ENCODE measurements at regions not wholly inside any gene's neighbourhood (a gene's known extent, or its start where the extent isn't known, plus 50 kb on each side); places are given as distances from the start of the nearest gene placed in this dataset.

DNA sequence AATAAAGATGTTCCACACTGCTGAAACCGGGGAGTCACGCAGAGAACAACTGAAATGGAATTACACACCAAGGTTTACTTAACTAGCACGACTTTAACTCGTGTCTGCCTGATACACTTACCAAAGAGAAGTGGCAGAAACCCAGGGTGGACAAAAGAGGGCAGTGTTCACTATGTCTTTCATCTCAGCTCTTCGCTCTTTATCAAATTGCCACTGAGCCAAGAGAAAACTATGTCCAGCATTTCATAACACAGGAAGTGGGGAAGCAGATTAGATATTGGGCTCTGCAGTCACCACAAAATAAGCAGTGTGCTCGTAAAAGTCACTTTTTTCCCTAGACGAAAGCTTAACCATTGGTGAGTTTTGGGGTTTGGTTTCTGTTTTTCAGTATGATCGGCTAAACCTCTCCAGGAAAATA is 155.7 kb downstream of the CHIC2 start (continued):
- peak; percentile 78 for TF ChIP-seq ARID5B (CRISPR knock-in tag; IDR thresholded peaks at IDR 0.05)
- 0 out of 2 replicates have a peak, but pooled peaks have one; percentile 45 for TF ChIP-seq MIER2 (CRISPR knock-in tag; IDR thresholded peaks at IDR 0.05)
- no peak for TF ChIP-seq CENPX (CRISPR knock-in tag; IDR thresholded peaks at IDR 0.05)
- TF ChIP-seq ZNF17 (CRISPR knock-in tag; IDR thresholded peaks at IDR 0.05) = no peak
- TF ChIP-seq ZSCAN22 (CRISPR knock-in tag; IDR thresholded peaks at IDR 0.05) = no peak
- no peak for TF ChIP-seq HBP1 (CRISPR knock-in tag; IDR thresholded peaks at IDR 0.05; ENCODE audit: low read depth)
- TF ChIP-seq PAF1 (CRISPR knock-in tag; IDR thresholded peaks at IDR 0.05) = no peak
- no peak for TF ChIP-seq MTA1 (CRISPR knock-in tag; IDR thresholded peaks at IDR 0.05; ENCODE audit: borderline replicate concordance)
- TF ChIP-seq HOXA7 (CRISPR knock-in tag; IDR thresholded peaks at IDR 0.05) = no peak
- no peak for TF ChIP-seq HNF4A (CRISPR knock-in tag; IDR thresholded peaks at IDR 0.05)
- TF ChIP-seq KMT2A (CRISPR knock-in tag; IDR thresholded peaks at IDR 0.05) = 0 out of 2 replicates have a peak, but pooled peaks have one; percentile 29
- no peak for TF ChIP-seq ZNF484 (CRISPR knock-in tag; IDR thresholded peaks at IDR 0.05; ENCODE audit: borderline replicate concordance, low read depth)
- TF ChIP-seq SALL1 (CRISPR knock-in tag; IDR thresholded peaks at IDR 0.05) = peak; percentile 48; the same call in 1 of the 2 replicates
- no peak for TF ChIP-seq ZNF207 (IDR thresholded peaks at IDR 0.05; ENCODE audit: borderline replicate concordance)
- no peak for TF ChIP-seq ARNT (IDR thresholded peaks at IDR 0.05)
- peak; percentile 26; the same call in 1 of the 2 replicates for TF ChIP-seq PHF21A (CRISPR knock-in tag; IDR thresholded peaks at IDR 0.05)
- TF ChIP-seq HMG20A (CRISPR knock-in tag; IDR thresholded peaks at IDR 0.05; ENCODE audit: borderline replicate concordance) = peak; percentile 80; the same call in 1 of the 2 replicates
- no peak; the same call in 1 of the 2 replicates for TF ChIP-seq HOXA3 (CRISPR knock-in tag; IDR thresholded peaks at IDR 0.05)
- no peak for TF ChIP-seq NR2C2 (CRISPR knock-in tag; IDR thresholded peaks at IDR 0.05; ENCODE audit: borderline replicate concordance)
- peak; percentile 85 for TF ChIP-seq ELF1 (CRISPR knock-in tag; IDR thresholded peaks at IDR 0.05)
- TF ChIP-seq ZNF761 (CRISPR knock-in tag; conservative IDR thresholded peaks at IDR 0.05) = no peak
- peak; percentile 90 for TF ChIP-seq STAG1 (CRISPR knock-in tag; IDR thresholded peaks at IDR 0.05)
- 0 out of 2 replicates have a peak, but pooled peaks have one; percentile 41 for TF ChIP-seq IKZF5 (CRISPR knock-in tag; IDR thresholded peaks at IDR 0.05)
- peak; percentile 78 for TF ChIP-seq SMC3 (IDR thresholded peaks at IDR 0.05; ENCODE audit: low read length)
